PC-3 (cell line): ENCODE measurements at regions not wholly inside any gene's neighbourhood (a gene's known extent, or its start where the extent isn't known, plus 50 kb on each side); places are given as distances from the start of the nearest gene placed in this dataset.

ENCODE experiments used
- ATAC-seq: fragments of 200-7000 bp; cut with Tn5 transposase; 2 replicates; pipeline ENCODE4 v1.9.1; 2020; ENCODE audit warnings: mild to moderate bottlenecking, moderate library complexity
- BruUV-seq: library from RNA; stranded (reverse); fragments of 400-500 nt; replicated peaks from 2 replicates; lab custom pipeline; 2021; lab: Mats Ljungman, UMichigan
- CTCF ChIA-PET: fragments of 300-600 bp; sonication (Branson Sonifier 250); formaldehyde crosslinking; loops from one replicate; lab custom pipeline; 2022; ENCODE audit warnings: antibody characterized with exemption; lab: Charles Lee
- POLR2A ChIA-PET: fragments of 300-600 bp; sonication (Branson Sonifier 250); formaldehyde crosslinking; loops from one replicate; lab custom pipeline; 2022; ENCODE audit warnings: antibody characterized with exemption; ENCODE audit not compliant: unreplicated experiment; lab: Charles Lee
- DNase-seq: peaks from one replicate; pipeline ENCODE4 v3.0.0-alpha.2; 2015
- H2AFZ ChIP-seq: fragments of 300-600 bp; sonication (generic); 2 replicates; pipeline ENCODE4 v1.6.0; 2016; ENCODE audit warnings: antibody characterized with exemption, low read length
- H3F3A ChIP-seq: fragments of 300-600 bp; sonication (generic); one replicate; pipeline ENCODE4 v1.6.0; 2017; ENCODE audit warnings: antibody characterized with exemption, low read length, control low read depth, mild to moderate bottlenecking; ENCODE audit not compliant: unreplicated experiment
- H3K27ac ChIP-seq: fragments of 300-600 bp; sonication (generic); 2 replicates; pipeline ENCODE4 v1.5.1; 2016; ENCODE audit warnings: mild to moderate bottlenecking, low read length
- H3K27me3 ChIP-seq: fragments of 300-600 bp; sonication (generic); 2 replicates; pipeline ENCODE4 v1.6.1; 2016; ENCODE audit warnings: low read length, mixed read lengths
- H3K36me3 ChIP-seq: fragments of 300-600 bp; sonication (generic); 2 replicates; pipeline ENCODE4 v1.6.1; 2016; ENCODE audit warnings: low read depth, mixed run types, low read length, mixed read lengths
- H3K4me1 ChIP-seq: fragments of 300-600 bp; sonication (generic); 2 replicates; pipeline ENCODE4 v1.5.1; 2016; ENCODE audit warnings: low read length; ENCODE audit not compliant: insufficient read depth
- H3K4me2 ChIP-seq: fragments of 300-600 bp; sonication (generic); 2 replicates; pipeline ENCODE4 v1.6.0; 2016; ENCODE audit warnings: low read length
- H3K4me3 ChIP-seq: fragments of 300-600 bp; sonication (generic); 2 replicates; pipeline ENCODE4 v1.5.1; 2016; ENCODE audit warnings: mild to moderate bottlenecking, low read length, mixed read lengths
- H3K79me2 ChIP-seq: fragments of 300-600 bp; sonication (generic); 2 replicates; pipeline ENCODE4 v1.6.1; 2017; ENCODE audit warnings: low read length, mixed read lengths
- H3K9ac ChIP-seq: fragments of 300-600 bp; sonication (generic); 2 replicates; pipeline ENCODE4 v1.6.0; 2016; ENCODE audit warnings: mild to moderate bottlenecking, low read length
- H3K9me2 ChIP-seq: fragments of 300-600 bp; sonication (generic); replicated peaks from 2 replicates; pipeline ENCODE4 v1.6.1; 2016; ENCODE audit warnings: mixed run types, low read length, mixed read lengths
- H3K9me3 ChIP-seq: fragments of 300-600 bp; sonication (generic); 2 replicates; pipeline ENCODE4 v1.6.1; 2016; ENCODE audit warnings: low read length, mixed read lengths
- H4K20me1 ChIP-seq: fragments of 300-600 bp; sonication (generic); 2 replicates; pipeline ENCODE4 v1.6.1; 2016; ENCODE audit warnings: low read length, mixed read lengths
- EZH2 ChIP-seq: fragments of 300-600 bp; sonication (generic); IDR thresholded peaks from one replicate; pipeline ENCODE4 v1.6.1; 2017; ENCODE audit warnings: antibody characterized with exemption, mild to moderate bottlenecking, low read length; ENCODE audit not compliant: unreplicated experiment
- EZH2phosphoT487 ChIP-seq: fragments of 300-600 bp; sonication (generic); IDR thresholded peaks from 2 replicates; pipeline ENCODE4 v1.6.1; 2018; ENCODE audit warnings: mild to moderate bottlenecking, antibody characterized with exemption, low read length, borderline replicate concordance
- intact Hi-C: fragments of 100-400 bp; cut with micrococcal nuclease; formaldehyde crosslinking; loops from 2 replicates; pipeline ENCODE4 v1.9.0; 2023
- TF ChIP-seq, protein P1 (sequence below): fragments of 300-600 bp; sonication (generic); conservative IDR thresholded peaks from 2 replicates; pipeline ENCODE4 v1.5.1; 2017; ENCODE audit warnings: antibody characterized with exemption, low read depth, mild to moderate bottlenecking, low read length

DNA sequence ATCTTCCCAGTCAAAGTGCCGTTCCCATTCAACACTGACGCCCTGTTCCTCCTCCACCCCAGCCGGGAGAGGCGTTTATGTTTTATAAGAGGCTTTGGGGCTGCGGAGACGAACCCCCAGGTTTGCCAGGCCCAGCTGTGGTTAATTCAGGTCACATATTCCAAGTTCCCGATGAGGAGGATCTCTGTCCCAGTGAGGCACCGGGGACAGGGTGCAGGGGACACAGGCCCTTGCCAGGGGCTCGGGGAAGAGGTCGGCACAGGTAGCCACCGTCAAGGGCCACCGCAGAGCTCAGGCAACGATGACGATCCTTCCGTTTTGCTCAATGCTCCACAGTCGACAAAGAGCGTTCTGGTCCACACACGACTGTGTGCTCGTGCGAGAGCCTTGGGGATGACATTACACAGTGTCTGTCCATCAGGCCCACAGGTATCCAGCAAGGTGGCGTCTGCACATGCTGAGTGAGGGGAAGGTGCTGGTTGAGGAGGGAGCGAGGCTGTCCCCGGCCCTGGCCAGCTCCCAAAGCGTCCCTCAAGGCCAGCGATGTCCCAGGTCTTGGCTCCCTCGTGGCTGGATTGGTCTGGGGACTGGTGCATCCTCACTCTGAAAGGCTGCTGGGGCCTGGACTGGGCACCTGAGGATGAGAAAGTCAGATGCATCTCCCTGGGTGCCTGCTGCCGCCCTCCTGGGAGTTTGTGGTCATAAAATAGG lies 189.2 kb upstream of the C14orf180 start:
- H3K79me2 ChIP-seq = no peaks in the 10 kb centered on the region
- DNase-seq = no peak
- H3K27me3 ChIP-seq = peaks cover 80% of the 10 kb centered on the region
- H3K4me3 ChIP-seq = no peak overlapping the region
- no peaks in the 10 kb centered on the region for H3K4me1 ChIP-seq
- no peak overlapping the region for H3K4me2 ChIP-seq
- no peak for TF ChIP-seq EZH2phosphoT487
- TF ChIP-seq EZH2 = no peak
- TF ChIP-seq, protein P1, sequence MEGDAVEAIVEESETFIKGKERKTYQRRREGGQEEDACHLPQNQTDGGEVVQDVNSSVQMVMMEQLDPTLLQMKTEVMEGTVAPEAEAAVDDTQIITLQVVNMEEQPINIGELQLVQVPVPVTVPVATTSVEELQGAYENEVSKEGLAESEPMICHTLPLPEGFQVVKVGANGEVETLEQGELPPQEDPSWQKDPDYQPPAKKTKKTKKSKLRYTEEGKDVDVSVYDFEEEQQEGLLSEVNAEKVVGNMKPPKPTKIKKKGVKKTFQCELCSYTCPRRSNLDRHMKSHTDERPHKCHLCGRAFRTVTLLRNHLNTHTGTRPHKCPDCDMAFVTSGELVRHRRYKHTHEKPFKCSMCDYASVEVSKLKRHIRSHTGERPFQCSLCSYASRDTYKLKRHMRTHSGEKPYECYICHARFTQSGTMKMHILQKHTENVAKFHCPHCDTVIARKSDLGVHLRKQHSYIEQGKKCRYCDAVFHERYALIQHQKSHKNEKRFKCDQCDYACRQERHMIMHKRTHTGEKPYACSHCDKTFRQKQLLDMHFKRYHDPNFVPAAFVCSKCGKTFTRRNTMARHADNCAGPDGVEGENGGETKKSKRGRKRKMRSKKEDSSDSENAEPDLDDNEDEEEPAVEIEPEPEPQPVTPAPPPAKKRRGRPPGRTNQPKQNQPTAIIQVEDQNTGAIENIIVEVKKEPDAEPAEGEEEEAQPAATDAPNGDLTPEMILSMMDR = no peak
- CTCF ChIA-PET = no interaction called here
- H3K9ac ChIP-seq = no peak overlapping the region
- no TSS peak for BruUV-seq
- no peaks in the 10 kb centered on the region for H3F3A ChIP-seq
- no peaks in the 10 kb centered on the region for H3K36me3 ChIP-seq
- ATAC-seq = no peak
- intact Hi-C loops = no loop called here
- H3K27ac ChIP-seq = no peak overlapping the region
- POLR2A ChIA-PET = no interaction called here
- H2AFZ ChIP-seq = no peak overlapping the region
- H3K9me2 ChIP-seq = no peaks in the 10 kb centered on the region
- no peaks in the 10 kb centered on the region for H3K9me3 ChIP-seq
- H4K20me1 ChIP-seq = no peaks in the 10 kb centered on the region

DNA sequence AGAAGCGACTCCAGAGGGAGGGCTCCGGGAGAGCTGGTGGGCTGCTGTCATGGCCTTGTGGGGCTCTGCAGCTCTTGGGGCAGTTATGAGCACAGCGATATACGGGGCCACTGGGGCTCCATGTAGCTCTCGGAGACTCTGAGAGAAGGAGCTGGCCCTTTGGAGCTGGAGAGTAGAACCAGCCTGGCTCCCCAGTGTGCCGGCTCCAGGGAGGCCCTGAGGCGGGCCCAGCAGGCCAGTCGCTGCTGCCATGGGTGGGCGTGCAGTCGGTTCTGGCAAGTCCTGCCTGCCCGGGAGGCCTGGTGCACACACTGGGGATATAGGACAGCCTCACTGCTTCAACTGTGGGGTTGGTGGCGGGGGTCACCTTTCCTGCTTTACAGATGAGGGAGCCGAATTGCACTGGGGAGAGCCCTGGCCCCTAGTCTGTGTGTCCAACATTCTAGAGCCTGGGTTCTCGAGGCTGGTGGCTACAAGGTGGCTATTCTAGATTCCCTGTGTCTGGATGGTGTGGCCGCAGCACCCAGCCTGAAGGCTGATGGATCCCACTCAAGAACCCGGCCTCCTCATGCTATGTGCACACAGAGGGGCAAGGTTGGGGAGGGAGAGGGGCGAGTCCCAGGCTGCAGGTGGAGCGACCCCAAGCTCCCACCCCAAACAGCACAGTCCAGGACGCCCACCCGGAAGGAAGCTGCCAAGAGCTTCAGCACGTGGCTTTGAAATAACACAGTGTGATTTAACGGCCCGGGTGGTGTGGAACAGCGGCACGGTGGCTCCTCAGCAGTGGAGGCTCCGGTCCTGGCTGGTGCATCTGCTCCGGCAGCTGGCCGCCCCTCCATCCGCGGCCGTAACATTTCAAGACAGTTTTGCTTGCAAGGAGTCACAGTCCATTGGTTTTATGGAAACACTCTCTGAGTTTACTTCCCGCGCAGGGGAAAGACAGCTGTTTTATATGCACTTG lies 188.3 kb upstream of the C14orf180 start:
- Histone ChIP-seq H3K9me3 (no peaks in the 10 kb centered on the region), H3K4me1 (no peaks in the 10 kb centered on the region), H3K9me2 (no peaks in the 10 kb centered on the region), H2AFZ (no peak overlapping the region), H4K20me1 (no peaks in the 10 kb centered on the region), H3K4me3 (no peak overlapping the region), H3K9ac (no peak overlapping the region), H3F3A (no peaks in the 10 kb centered on the region), H3K36me3 (no peaks in the 10 kb centered on the region), H3K79me2 (no peaks in the 10 kb centered on the region), H3K27ac (no peak overlapping the region), H3K27me3 (peaks cover 80% of the 10 kb centered on the region), H3K4me2 (no peak overlapping the region)
- intact Hi-C loops = no loop called here
- CTCF ChIA-PET = no interaction called here
- BruUV-seq = no TSS peak
- POLR2A ChIA-PET = no interaction called here
- TF ChIP-seq, protein P1 = no peak
- no peak for TF ChIP-seq EZH2phosphoT487
- no peak for TF ChIP-seq EZH2
- ATAC-seq = no peak
- DNase-seq = no peak

DNA sequence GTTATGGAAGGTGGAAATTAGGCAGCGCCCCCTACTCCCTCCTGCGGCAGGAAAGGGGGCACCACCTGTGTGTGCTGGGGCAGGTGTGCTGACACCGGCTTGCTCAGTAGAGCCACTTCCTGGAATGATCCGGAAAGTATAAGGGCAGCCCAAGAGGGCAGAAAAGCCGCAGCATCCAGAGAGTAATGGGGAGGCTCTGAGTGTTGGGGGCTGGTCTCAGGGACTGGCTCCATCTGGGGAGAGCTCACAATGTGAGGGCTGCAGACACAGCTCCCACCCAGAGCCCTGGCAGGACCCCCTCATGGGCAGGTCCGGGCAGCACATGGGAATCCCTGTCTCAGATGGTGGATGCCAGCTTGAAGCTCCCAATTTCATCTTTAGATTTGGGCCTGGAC lies 187.6 kb upstream of the C14orf180 start:
- Histone ChIP-seq H3K4me2 (no peak overlapping the region), H3K4me3 (no peak overlapping the region), H3K9me2 (no peaks in the 10 kb centered on the region), H3K9ac (no peak overlapping the region), H3K36me3 (no peaks in the 10 kb centered on the region), H3K79me2 (no peaks in the 10 kb centered on the region), H3K27me3 (peaks cover 80% of the 10 kb centered on the region), H3K27ac (no peak overlapping the region), H3K4me1 (no peaks in the 10 kb centered on the region), H3F3A (no peaks in the 10 kb centered on the region), H3K9me3 (no peaks in the 10 kb centered on the region), H4K20me1 (no peaks in the 10 kb centered on the region), H2AFZ (no peak overlapping the region)
- ChIA-PET CTCF (no interaction called here), POLR2A (no interaction called here)
- BruUV-seq = no TSS peak
- intact Hi-C loops = no loop called here
- ATAC-seq = no peak
- TF ChIP-seq EZH2 (no peak), EZH2phosphoT487 (no peak)
- TF ChIP-seq, protein P1 = no peak
- no peak for DNase-seq
